HG03064 (cell line): ENCODE measurements at regions not wholly inside any gene's neighbourhood (a gene's known extent, or its start where the extent isn't known, plus 50 kb on each side); places are given as distances from the start of the nearest gene placed in this dataset.

Experiments used
- ATAC-seq: cut with Tn5 transposase; IDR thresholded peaks from one replicate; pipeline ENCODE4 v1.9.1; 2021; ENCODE audit warnings: low read depth; ENCODE audit not compliant: unreplicated experiment

DNA sequence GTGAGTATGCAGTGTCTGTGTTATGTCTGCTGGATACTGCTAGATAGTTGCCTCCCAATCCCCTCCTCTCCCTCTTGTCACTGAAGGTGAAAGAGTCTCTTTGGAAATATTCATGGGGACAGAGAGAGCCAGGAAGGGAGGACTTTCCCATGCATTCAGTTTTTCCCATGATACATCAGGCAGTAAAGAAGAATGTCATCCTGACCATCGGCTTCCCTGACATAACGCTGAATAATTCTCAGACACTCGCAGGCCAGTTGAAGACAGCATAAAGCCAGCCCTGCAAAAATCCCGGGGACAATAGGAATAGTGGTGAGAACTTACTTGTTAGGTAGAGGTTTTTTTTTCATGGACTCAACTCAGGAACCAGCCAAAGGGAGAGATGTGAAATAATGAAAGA is 58.1 kb downstream of the KLF4 start:
- no peak for ATAC-seq

GRCh38 chr9:107430071-107430470 is 59.5 kb downstream of the KLF4 start:
- no peak for ATAC-seq

GRCh38 chr9:107426126-107426525 is 63.4 kb downstream of the KLF4 start:
- no peak for ATAC-seq

DNA sequence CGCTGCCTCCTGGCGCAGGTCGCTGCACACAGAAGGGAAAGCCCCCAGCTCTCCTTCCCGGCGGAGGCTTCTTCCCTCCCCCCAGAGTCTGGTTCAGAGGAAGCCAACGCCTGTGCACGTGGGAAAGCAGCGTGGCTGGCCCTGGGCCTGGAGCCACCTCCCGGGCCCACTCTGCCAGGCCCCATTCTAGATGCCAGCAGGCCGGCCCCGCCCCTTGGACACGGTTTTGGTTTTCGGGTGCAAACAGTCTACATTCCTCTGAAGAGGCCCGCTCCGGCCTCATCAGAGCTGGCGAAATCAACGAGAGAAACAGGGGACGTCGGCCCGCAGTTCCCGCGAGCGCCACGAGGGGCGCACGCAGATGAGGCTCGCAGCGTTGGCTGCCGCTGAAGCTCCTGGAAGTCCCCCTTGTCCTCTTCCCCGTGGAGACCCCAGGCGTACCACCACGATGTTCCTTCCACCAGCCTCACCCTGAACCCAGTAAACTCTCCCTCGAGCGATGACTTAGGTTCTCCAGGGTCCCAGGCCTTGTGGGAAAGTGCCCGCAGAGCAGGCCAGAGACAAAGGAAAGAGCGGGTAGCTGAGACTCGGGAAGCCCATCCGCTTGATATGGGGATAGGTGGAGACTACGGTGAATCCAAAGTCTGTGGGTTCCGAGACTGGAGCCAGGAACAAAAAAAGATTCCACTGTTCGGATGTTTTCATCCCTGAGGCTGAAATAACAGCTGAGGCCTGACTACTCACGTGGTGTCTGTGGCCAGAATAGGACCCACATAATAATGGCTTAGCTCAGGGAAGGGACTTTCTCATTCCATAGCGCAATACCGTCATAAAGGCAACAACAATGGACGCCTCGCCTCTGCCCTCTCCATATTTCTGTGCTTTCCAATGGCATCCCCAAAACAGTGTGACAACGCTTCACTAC is 64.2 kb downstream of the KLF4 start:
- peak; percentile 77 for ATAC-seq

- ATAC-seq = no peak
Observed at GRCh38 chr9:107423540-107423939, 66.0 kb downstream of the KLF4 start.

- no peak for ATAC-seq
Observed at GRCh38 chr9:107422189-107423185, 67.1 kb downstream of the KLF4 start.

GRCh38 chr9:107410420-107410819 is 79.1 kb downstream of the KLF4 start:
- ATAC-seq = no peak

- no peak for ATAC-seq
Observed at GRCh38 chr9:107409581-107410389, 79.8 kb downstream of the KLF4 start.

DNA sequence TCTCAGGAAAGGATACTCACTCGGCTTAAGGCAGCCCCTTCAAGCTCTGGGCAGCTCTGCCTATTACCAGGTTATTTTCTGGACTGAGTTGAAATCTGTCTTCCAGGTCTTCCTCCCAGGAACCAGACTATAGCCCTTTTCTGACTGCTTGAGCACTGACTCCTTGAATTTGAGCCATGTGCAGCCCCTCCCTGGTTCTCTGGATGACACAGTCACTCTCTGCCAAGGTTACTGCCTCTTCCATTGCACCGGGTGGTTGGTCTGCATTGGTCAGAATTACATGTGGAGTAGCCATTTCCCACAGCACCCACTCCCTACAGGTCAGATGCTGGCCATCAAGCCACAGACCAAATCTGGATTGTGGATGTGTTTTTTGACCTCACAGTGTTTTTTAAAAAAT is 81.9 kb downstream of the KLF4 start:
- no peak for ATAC-seq

DNA sequence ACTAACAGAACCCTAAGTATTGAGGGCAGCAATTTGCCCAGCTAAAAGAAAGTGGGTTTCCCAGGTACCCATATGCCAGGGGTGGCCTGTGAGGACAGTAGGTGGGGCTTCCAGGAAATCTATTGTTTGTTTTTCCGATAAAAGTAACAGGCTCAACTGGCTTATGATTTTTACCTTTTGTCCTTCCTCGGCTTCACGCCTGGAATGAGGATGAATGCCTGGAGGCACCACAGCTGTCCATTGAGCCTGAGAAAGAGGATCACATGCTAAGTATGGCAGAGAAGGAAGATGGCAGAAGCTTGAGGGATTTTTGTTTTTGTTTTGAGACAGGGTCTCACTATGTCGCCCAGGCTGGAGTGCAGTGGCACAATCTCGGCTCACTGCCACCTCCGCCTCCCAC is 84.1 kb downstream of the KLF4 start:
- no peak for ATAC-seq

DNA sequence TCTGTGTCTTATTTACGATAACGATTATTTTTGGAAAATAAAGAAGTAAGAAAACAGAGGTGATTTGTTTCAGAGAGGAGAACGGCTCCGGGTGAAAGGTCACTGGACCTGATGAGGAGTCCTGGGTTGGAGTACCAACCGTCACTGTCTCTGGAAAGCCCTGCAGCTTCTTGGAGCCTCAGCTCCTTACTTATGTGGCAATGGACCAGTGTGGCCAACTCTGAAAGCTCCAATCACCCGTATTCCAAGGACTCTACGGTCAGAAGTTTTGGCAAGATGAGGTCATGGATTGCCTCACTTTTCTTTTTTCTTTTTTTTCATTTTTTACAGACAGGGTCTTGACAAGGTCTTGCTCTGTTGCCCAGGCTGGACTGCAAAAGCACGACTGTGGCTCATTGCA is 84.8 kb downstream of the KLF4 start:
- no peak for ATAC-seq

GRCh38 chr9:107404161-107404560 is 85.4 kb downstream of the KLF4 start:
- no peak for ATAC-seq

- ATAC-seq = no peak
Observed at GRCh38 chr9:107397076-107398044, 92.2 kb downstream of the KLF4 start.

- ATAC-seq = no peak
Observed at GRCh38 chr9:107394264-107394663, 95.3 kb downstream of the KLF4 start.

- ATAC-seq = no peak
Observed at GRCh38 chr9:107390778-107391177, 98.8 kb downstream of the KLF4 start.

DNA sequence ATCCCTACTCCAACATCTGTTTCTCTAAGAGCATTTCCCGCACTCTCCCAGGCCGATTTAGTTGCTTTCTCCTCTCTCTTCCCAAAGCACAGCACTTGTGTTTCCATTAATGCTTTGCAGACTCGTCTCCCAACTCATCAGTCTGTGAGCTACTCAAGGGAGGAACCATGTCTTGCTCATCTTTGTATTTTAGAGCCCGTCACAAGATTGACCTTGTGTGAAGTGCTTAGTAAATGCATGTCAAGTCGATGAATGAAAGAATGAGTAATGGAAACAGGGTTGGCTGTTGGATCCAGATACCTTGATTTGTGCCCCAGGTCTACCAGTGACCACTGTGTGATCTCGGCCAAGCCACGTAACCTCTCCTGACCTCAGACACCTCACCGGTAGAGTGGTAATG is 99.3 kb downstream of the KLF4 start:
- no peak for ATAC-seq

- no peak for ATAC-seq
Observed at GRCh38 chr9:107389617-107390071, 99.9 kb downstream of the KLF4 start.

GRCh38 chr9:107388890-107389289 is 100.7 kb downstream of the KLF4 start:
- ATAC-seq = no peak

DNA sequence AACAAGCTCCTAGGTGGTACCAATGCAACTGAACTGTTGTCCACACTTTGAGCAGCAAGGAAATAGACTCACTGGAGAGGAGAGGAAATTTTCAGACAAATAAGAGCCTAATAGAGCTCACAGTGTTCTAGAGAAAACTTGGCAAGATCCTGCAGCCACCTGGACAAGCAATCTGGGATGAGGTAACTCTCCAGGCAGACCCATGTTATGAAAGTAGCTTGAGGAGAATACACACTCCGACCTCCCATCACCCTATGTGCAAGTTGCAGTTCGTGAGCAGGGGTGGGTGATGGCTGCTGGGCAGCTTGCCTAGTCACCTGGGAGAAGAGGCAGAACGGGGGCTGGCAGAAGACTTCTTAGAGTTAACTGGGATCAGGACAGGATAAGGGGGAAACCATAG is 102.2 kb downstream of the KLF4 start:
- ATAC-seq = no peak
